ENCODE measurements at regions not wholly inside any gene's neighbourhood (a gene's known extent, or its start where the extent isn't known, plus 50 kb on each side); places are given as distances from the start of the nearest gene placed in this dataset.

DNA sequence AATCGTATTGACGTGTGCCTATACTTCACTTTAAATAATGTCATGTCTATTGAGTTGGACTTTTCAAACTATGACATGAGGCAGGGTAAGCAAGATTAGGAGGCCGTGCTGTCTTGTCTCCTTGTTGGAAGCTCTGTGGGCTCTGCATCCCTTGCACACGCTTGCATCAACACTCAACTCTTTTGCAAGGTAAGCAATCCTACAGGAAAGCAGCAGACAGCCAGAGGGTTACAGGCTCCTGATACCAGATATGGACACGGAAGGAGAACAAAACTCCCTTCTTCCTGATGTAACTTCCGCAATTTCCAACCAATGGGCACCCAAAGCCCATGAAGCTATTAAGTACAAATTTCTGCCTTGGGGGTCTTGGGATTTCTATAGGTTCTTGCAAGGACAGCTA, 1520.7 kb upstream of the B3GALT2 start:
- TF ChIP-seq POLR2A (IDR thresholded peaks at IDR 0.05; ENCODE audit: low read depth, low read length) (no peak), TAF1 (IDR thresholded peaks at IDR 0.05; ENCODE audit: low read depth, low read length) (no peak)
